Astrocyte of the spinal cord (primary cell): ENCODE measurements at regions not wholly inside any gene's neighbourhood (a gene's known extent, or its start where the extent isn't known, plus 50 kb on each side); places are given as distances from the start of the nearest gene placed in this dataset.

ENCODE experiments used
- DNase-seq: peaks from one replicate; pipeline ENCODE4 v3.0.0; 2011; ENCODE audit warnings: low read depth, low spot score
- H3K4me3 ChIP-seq: 2 replicates; pipeline ENCODE4 v1.5.1; 2011; ENCODE audit warnings: low read depth, mild to moderate bottlenecking, low read length, moderate library complexity
- CTCF ChIP-seq: IDR thresholded peaks from 2 replicates; pipeline ENCODE4 v1.5.1; 2012; ENCODE audit warnings: low read depth, mild to moderate bottlenecking, low read length, inconsistent platforms
- in situ Hi-C: cut with HindIII; loops from 2 replicates; pipeline ENCODE4 v1.10.0; 2017; ENCODE audit warnings: low sequenced_read_pairs

- no peak for TF ChIP-seq CTCF
- DNase-seq, result peak; percentile 90
- in situ Hi-C loops, result no loop called here
- H3K4me3 ChIP-seq, result peak overlapping the region; percentile 58
Observed at GRCh38 chr7:149714081-149714909, 59.1 kb downstream of the ZNF467 start.

GRCh38 chr7:149713731-149714068 lies 59.7 kb downstream of the ZNF467 start:
- DNase-seq, result no peak
- in situ Hi-C loops, result no loop called here
- no peak overlapping the region for H3K4me3 ChIP-seq
- no peak for TF ChIP-seq CTCF

GRCh38 chr7:149713061-149713730 lies 60.2 kb downstream of the ZNF467 start:
- no peak for DNase-seq
- no peak overlapping the region for H3K4me3 ChIP-seq
- TF ChIP-seq CTCF, result no peak
- in situ Hi-C loops, result no loop called here

GRCh38 chr7:149708026-149708425 lies 65.4 kb downstream of the ZNF467 start:
- DNase-seq, result no peak
- no peak for TF ChIP-seq CTCF
- in situ Hi-C loops, result no loop called here
- no peak overlapping the region for H3K4me3 ChIP-seq

- DNase-seq, result no peak
- no peak for TF ChIP-seq CTCF
- in situ Hi-C loops, result no loop called here
- no peak overlapping the region for H3K4me3 ChIP-seq
Observed at GRCh38 chr7:149707448-149707886, 65.9 kb downstream of the ZNF467 start.

- in situ Hi-C loops, result no loop called here
- no peak for DNase-seq
- H3K4me3 ChIP-seq, result no peak overlapping the region
- no peak for TF ChIP-seq CTCF
Observed at GRCh38 chr7:149706398-149706797, 67.0 kb downstream of the ZNF467 start.
